Lower leg skin (tissue), 3 donors: ENCODE measurements at regions not wholly inside any gene's neighbourhood (a gene's known extent, or its start where the extent isn't known, plus 50 kb on each side); places are given as distances from the start of the nearest gene placed in this dataset.

Experiments used
- POLR2A ChIP-seq, 2 donors: fragments of 450-650 bp; IDR thresholded peaks; one replicate each; pipeline ENCODE4 v1.6.1; 2016 to 2017; ENCODE audit warnings: antibody characterized with exemption in 2 of 2, mild to moderate bottlenecking in 1 of 2, moderate library complexity in 1 of 2
- TF ChIP-seq, protein P1 (sequence below), 3 donors: fragments of 450-650 bp; IDR thresholded peaks; one replicate each; pipeline ENCODE4 v1.5.1; 2016; ENCODE audit warnings: antibody characterized with exemption in 3 of 3, mild to moderate bottlenecking in 3 of 3, moderate library complexity in 2 of 3

DNA sequence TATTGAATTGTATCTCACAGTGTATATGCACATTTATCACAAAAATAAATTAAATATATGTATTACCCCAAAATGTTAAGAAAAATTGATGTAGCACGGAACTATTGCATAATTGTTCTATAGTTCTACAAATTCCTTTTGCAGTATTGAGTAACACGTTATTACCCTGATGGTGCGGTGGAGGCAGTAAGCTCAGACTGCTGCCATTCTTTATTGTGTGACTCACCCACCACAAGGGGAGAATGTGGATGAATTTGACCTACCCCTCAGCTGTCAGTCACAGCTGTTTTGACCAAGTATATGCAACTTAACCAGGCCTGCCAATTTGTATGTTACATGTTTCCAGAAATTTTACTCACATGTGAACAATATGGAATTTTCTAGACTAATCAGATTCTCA, 506.6 kb downstream of the SH3BGRL start:
- TF ChIP-seq POLR2A (IDR thresholded peaks at IDR 0.05): no peak
- TF ChIP-seq, protein P1, sequence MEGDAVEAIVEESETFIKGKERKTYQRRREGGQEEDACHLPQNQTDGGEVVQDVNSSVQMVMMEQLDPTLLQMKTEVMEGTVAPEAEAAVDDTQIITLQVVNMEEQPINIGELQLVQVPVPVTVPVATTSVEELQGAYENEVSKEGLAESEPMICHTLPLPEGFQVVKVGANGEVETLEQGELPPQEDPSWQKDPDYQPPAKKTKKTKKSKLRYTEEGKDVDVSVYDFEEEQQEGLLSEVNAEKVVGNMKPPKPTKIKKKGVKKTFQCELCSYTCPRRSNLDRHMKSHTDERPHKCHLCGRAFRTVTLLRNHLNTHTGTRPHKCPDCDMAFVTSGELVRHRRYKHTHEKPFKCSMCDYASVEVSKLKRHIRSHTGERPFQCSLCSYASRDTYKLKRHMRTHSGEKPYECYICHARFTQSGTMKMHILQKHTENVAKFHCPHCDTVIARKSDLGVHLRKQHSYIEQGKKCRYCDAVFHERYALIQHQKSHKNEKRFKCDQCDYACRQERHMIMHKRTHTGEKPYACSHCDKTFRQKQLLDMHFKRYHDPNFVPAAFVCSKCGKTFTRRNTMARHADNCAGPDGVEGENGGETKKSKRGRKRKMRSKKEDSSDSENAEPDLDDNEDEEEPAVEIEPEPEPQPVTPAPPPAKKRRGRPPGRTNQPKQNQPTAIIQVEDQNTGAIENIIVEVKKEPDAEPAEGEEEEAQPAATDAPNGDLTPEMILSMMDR (IDR thresholded peaks at IDR 0.05): no peak
